Bronchial epithelial cell (primary cell): ENCODE measurements at regions not wholly inside any gene's neighbourhood (a gene's known extent, or its start where the extent isn't known, plus 50 kb on each side); places are given as distances from the start of the nearest gene placed in this dataset.
"Not testable (repeated sequence)": the region's sequence is repeated elsewhere in the genome, so short reads cannot be mapped to it uniquely, and the experiment has no call there.

Experiments used
- DNase-seq: peaks from one replicate; pipeline ENCODE4 v3.0.0-alpha.2; 2010; ENCODE audit warnings: low read depth
- FAIRE-seq: peaks from 2 replicates; lab custom pipeline; 2011; peaks lifted over from hg19 to GRCh38; lab: Jason Lieb, UNC
- H3K27me3 ChIP-seq: 2 replicates; pipeline ENCODE4 v1.5.1; 2011; ENCODE audit warnings: low read length; ENCODE audit not compliant: control insufficient read depth, insufficient read depth
- H3K36me3 ChIP-seq: 2 replicates; pipeline ENCODE4 v1.5.1; 2011; ENCODE audit warnings: low read length; ENCODE audit not compliant: control insufficient read depth, insufficient read depth
- H3K4me3 ChIP-seq: 2 replicates; pipeline ENCODE4 v1.5.1; 2011; ENCODE audit warnings: mild to moderate bottlenecking, low read depth, low read length, control low read depth
- CTCF ChIP-seq: IDR thresholded peaks from 2 replicates; pipeline ENCODE4 v1.5.1; 2011; ENCODE audit warnings: mild to moderate bottlenecking, moderate library complexity, low read length, control low read depth, inconsistent platforms; ENCODE audit not compliant: insufficient read depth, severe bottlenecking

- Histone ChIP-seq H3K36me3 (no peaks in the 10 kb centered on the region), H3K27me3 (no peaks in the 10 kb centered on the region), H3K4me3 (no peak overlapping the region)
- TF ChIP-seq CTCF, result no peak
- FAIRE-seq, result no peak
- DNase-seq, result no peak
Observed at GRCh38 chrX:3806630-3807029, 93.2 kb upstream of the PRKX start.

GRCh38 chrX:3803713-3804112, 90.3 kb upstream of the PRKX start:
- DNase-seq (no peak), FAIRE-seq (no peak)
- Histone ChIP-seq H3K36me3 (no peaks in the 10 kb centered on the region), H3K27me3 (no peaks in the 10 kb centered on the region), H3K4me3 (no peak overlapping the region)
- TF ChIP-seq CTCF, result no peak

GRCh38 chrX:3803305-3803704, 89.9 kb upstream of the PRKX start:
- FAIRE-seq (no peak), DNase-seq (no peak)
- H3K4me3 ChIP-seq, result no peak overlapping the region

GRCh38 chrX:3795411-3795810, 82.0 kb upstream of the PRKX start:
- H3K36me3 ChIP-seq, H3K4me3 ChIP-seq, H3K27me3 ChIP-seq, FAIRE-seq, DNase-seq: not testable (repeated sequence)

More at GRCh38 chrX:3803305-3803704, 89.9 kb upstream of the PRKX start:
- no peaks in the 10 kb centered on the region for H3K36me3 ChIP-seq
- TF ChIP-seq CTCF, result no peak
- no peaks in the 10 kb centered on the region for H3K27me3 ChIP-seq

GRCh38 chrX:3791449-3791848, 78.0 kb upstream of the PRKX start:
- no peak for TF ChIP-seq CTCF
- DNase-seq, result no peak
- no peaks in the 10 kb centered on the region for H3K27me3 ChIP-seq
- no peak overlapping the region for H3K4me3 ChIP-seq
- no peaks in the 10 kb centered on the region for H3K36me3 ChIP-seq
- FAIRE-seq, result no peak

- no peak for TF ChIP-seq CTCF
- DNase-seq (no peak), FAIRE-seq (no peak)
- no peaks in the 10 kb centered on the region for H3K27me3 ChIP-seq
- no peak overlapping the region for H3K4me3 ChIP-seq
- no peaks in the 10 kb centered on the region for H3K36me3 ChIP-seq
Observed at GRCh38 chrX:3788494-3789233, 75.2 kb upstream of the PRKX start.
